HUES64 (cell line): ENCODE measurements at regions not wholly inside any gene's neighbourhood (a gene's known extent, or its start where the extent isn't known, plus 50 kb on each side); places are given as distances from the start of the nearest gene placed in this dataset.

Experiments used
- H3K27ac ChIP-seq: 2 replicates; pipeline ENCODE4 v1.7.0; 2013; ENCODE audit warnings: low read depth, low read length, inconsistent platforms
- H3K27me3 ChIP-seq: 2 replicates; pipeline ENCODE4 v1.6.1; 2013; ENCODE audit warnings: mild to moderate bottlenecking, low read length; ENCODE audit not compliant: insufficient read depth
- H3K36me3 ChIP-seq: 2 replicates; pipeline ENCODE4 v1.6.1; 2013; ENCODE audit warnings: mild to moderate bottlenecking, low read length; ENCODE audit not compliant: insufficient read depth
- H3K4me1 ChIP-seq: 2 replicates; pipeline ENCODE4 v1.6.1; 2013; ENCODE audit warnings: mild to moderate bottlenecking, low read length, moderate library complexity; ENCODE audit not compliant: insufficient read depth
- H3K4me3 ChIP-seq: 2 replicates; pipeline ENCODE4 v1.5.1; 2013; ENCODE audit warnings: mild to moderate bottlenecking, low read length, moderate library complexity
- H3K9ac ChIP-seq: 2 replicates; pipeline ENCODE4 v1.6.1; 2013; ENCODE audit warnings: mild to moderate bottlenecking, low read depth, low read length
- H3K9me3 ChIP-seq: 2 replicates; pipeline ENCODE4 v1.6.1; 2013; ENCODE audit warnings: low read depth, low read length; ENCODE audit not compliant: insufficient read depth
- WGBS: fragments of 150-250, 120-280 bp; methylation state at CpG from one replicate; pipeline ENCODE4 v1.1.7; 2013; ENCODE audit warnings: missing lambda C conversion rate; 5-methylcytosine and 5-hydroxymethylcytosine counted together

DNA sequence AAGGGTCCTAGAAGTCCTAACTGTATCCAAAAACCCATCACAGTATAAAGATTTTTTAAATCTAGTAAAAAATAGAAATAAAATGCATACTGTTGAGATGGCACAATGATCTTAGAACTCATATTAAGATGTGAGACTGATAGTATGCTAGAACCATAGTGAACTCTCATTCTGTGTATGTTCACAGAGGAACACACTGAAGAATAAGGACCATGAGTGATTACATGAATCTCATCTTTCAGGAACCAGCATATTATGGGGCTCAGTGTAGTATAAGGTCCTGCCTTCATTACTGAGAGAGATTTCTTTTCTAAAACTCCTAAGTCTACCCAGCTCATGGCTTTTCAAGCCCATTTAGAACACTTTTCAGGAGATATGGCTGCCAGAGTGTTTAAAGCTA, 59.8 kb upstream of the RFC3 start:
- Histone ChIP-seq H3K36me3 (no peaks in the 10 kb centered on the region), H3K4me1 (no peaks in the 10 kb centered on the region), H3K9ac (no peak overlapping the region), H3K27me3 (no peaks in the 10 kb centered on the region), H3K27ac (no peak overlapping the region), H3K9me3 (no peaks in the 10 kb centered on the region), H3K4me3 (no peak overlapping the region)

DNA sequence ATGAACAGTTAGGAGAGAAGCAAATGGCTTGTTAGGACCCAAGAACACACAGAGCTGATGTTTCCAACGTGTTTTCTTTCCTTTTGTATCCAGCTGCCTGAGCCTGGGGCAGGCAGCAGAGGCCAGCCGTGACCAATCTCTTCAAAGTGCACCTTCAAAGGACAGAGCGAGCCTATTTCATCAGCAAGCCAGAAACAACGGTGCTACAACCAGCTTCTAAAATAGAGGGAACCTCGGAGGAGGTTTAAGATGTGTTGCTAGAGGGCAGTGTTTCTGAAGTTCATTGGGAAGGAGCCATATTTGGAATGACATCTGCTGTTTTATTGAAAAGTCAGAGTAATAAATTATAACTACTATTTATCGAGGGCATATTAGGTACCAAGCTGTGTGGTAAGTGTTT, 56.2 kb upstream of the RFC3 start:
- Histone ChIP-seq H3K9me3 (no peaks in the 10 kb centered on the region), H3K9ac (no peak overlapping the region), H3K27me3 (no peaks in the 10 kb centered on the region), H3K27ac (0 out of 2 replicates have a peak overlapping the region, but pooled peaks have one; percentile 45), H3K36me3 (no peaks in the 10 kb centered on the region), H3K4me1 (no peaks in the 10 kb centered on the region), H3K4me3 (no peak overlapping the region)
- whole genome bisulfite sequencing = 67% methylated on average over 5 of the region's 6 CpGs

DNA sequence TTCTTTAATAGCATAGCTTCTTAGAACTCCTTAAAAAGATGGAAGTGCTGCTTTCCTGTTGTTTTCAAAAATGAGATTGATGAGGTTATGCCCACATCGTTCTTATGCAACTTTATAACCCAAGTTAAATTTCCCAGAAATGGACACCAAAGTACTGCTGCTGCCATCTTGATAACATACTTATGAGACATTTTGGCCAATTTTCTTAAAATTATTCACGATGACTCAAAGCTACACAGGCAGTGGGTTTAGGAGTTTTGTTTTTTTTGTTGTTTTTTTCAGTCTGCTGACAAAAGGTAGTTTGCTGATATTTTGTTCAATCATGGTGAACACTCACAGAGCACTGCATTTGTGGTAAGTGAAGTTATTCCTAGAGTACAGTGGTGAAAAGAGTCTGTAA, 54.9 kb upstream of the RFC3 start:
- 92% methylated on average over 2 of the region's 2 CpGs for WGBS
- no peaks in the 10 kb centered on the region for H3K4me1 ChIP-seq
- no peaks in the 10 kb centered on the region for H3K9me3 ChIP-seq
- H3K9ac ChIP-seq = no peak overlapping the region
- no peak overlapping the region for H3K27ac ChIP-seq
- H3K36me3 ChIP-seq = no peaks in the 10 kb centered on the region
- no peak overlapping the region for H3K4me3 ChIP-seq
- no peaks in the 10 kb centered on the region for H3K27me3 ChIP-seq

DNA sequence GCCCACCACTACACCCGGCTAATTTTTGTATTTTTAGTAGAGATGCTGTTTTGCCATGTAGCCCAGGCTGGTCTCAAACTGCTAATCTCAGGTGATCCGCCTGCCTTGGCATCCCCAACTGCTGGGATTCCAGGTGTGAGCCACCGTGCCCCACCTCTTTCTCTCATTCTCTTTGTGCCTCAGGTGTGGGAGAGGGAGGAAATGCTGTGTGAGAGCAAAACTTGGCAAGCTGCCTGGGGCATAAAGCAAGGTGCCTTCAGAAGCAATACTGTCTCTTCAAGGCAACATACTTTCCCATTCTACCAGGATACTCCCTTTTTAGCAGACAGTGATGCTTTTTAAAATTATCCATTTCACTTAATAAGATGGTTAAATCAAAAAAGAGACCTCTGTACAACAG, 53.2 kb upstream of the RFC3 start:
- H3K36me3 ChIP-seq = no peaks in the 10 kb centered on the region
- H3K4me3 ChIP-seq = no peak overlapping the region
- H3K4me1 ChIP-seq = no peaks in the 10 kb centered on the region
- no peaks in the 10 kb centered on the region for H3K9me3 ChIP-seq
- H3K27me3 ChIP-seq = no peaks in the 10 kb centered on the region
- H3K27ac ChIP-seq = no peak overlapping the region
- H3K9ac ChIP-seq = no peak overlapping the region
- 98% methylated on average over 3 of the region's 3 CpGs for WGBS

DNA sequence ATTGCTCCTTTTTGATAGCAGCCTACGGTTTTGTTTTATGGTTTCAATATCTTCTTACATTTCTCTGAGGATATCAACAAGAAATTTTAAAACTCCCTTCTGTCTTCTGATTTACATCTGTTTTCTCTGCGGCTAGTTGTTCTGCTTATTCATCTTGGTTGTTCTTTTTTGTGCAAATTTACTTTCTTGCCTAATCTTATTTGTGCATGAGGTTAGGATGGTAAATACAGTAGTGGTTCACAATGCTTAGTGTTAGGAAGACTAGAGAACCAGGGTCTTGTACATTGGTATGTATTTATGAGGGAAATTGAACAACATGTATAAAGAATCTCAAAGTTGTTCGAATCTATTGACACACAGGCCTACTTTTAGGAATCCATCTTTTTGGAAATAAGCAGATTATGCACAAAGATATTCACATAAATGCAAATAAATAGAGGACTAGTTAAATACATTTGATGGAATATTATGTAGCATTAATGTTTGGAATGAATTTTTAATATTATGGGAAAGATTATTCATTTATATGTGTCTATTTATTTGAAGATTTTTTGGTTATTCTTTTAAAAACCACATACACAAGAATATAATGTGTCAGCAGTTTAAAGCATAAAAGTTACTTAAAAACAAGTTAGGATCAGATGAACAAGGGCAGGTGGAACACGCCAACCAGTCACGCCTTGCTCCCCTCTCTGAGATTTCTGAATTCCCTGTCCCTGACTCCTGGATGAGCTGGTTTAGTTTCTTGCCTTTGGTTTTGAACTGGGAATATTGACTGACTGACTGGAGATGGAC, 51.4 kb upstream of the RFC3 start:
- Histone ChIP-seq H3K27ac (no peak overlapping the region), H3K9me3 (no peaks in the 10 kb centered on the region), H3K4me3 (no peak overlapping the region), H3K4me1 (no peaks in the 10 kb centered on the region), H3K9ac (no peak overlapping the region), H3K36me3 (no peaks in the 10 kb centered on the region), H3K27me3 (no peaks in the 10 kb centered on the region)
- WGBS = 97% methylated on average over 5 of the region's 5 CpGs

DNA sequence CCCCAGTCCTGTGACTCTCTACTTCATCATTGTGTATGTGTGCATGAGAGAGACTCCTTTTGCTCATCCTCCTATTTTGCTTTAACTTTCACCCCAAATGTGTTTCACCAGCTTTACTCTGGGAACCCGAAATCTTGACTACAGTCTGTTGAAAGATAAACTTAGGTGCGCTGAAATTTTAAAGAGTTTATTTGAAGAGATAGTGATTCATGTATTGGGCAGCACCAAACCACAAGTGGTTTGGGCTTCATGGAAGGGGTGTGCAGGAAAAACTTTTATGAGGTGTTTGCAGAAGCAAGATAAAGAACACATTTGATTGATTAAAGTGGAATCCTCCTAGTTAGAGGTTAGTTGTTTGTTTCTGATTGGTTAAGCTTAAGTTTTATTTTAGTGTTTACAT, 50.8 kb upstream of the RFC3 start:
- Histone ChIP-seq H3K9ac (no peak overlapping the region), H3K36me3 (no peaks in the 10 kb centered on the region), H3K27ac (no peak overlapping the region), H3K4me3 (no peak overlapping the region), H3K27me3 (no peaks in the 10 kb centered on the region), H3K9me3 (no peaks in the 10 kb centered on the region), H3K4me1 (no peaks in the 10 kb centered on the region)
- WGBS = 96% methylated on average over 2 of the region's 2 CpGs
